ENCODE measurements at regions not wholly inside any gene's neighbourhood (a gene's known extent, or its start where the extent isn't known, plus 50 kb on each side); places are given as distances from the start of the nearest gene placed in this dataset.

GRCh38 chr17:13200671-13201070, 182.8 kb upstream of the ELAC2 start:
- Histone ChIP-seq H3K9me3 (ENCODE audit: insufficient read depth, low read depth, low read length) (0 out of 2 replicates have a peak, but pooled peaks cover 5% of the 10 kb centered on the region), H3K9ac (ENCODE audit: low read depth, low read length, poor library complexity, severe bottlenecking) (no peak overlapping the region), H3K36me3 (ENCODE audit: insufficient read depth, low read length) (no peaks in the 10 kb centered on the region), H3K4me1 (ENCODE audit: insufficient read depth, low read length, poor library complexity, severe bottlenecking) (no peaks in the 10 kb centered on the region), H3K9me2 (replicated peaks; ENCODE audit: low read depth, low read length) (no peaks in the 10 kb centered on the region), H3K4me2 (ENCODE audit: low read depth, low read length, poor library complexity, severe bottlenecking) (no peak overlapping the region), H2AFZ (ENCODE audit: low read length) (no peak overlapping the region), H4K20me1 (ENCODE audit: insufficient read depth, low read length, poor library complexity, severe bottlenecking) (no peaks in the 10 kb centered on the region), H3F3A (ENCODE audit: low read depth) (no peaks in the 10 kb centered on the region), H3K27me3 (ENCODE audit: insufficient read depth, low read length, poor library complexity, severe bottlenecking) (no peaks in the 10 kb centered on the region), H3K79me2 (ENCODE audit: insufficient read depth, low read length) (no peaks in the 10 kb centered on the region), H3K4me3 (ENCODE audit: low read length, poor library complexity, severe bottlenecking) (no peak overlapping the region)
- TF ChIP-seq CTCF (conservative IDR thresholded peaks at IDR 0.05; ENCODE audit: low read length) (no peak), EZH2phosphoT487 (IDR thresholded peaks at IDR 0.05; ENCODE audit: borderline replicate concordance) (no peak)

GRCh38 chr17:13199425-13199824, 181.6 kb upstream of the ELAC2 start:
- no peaks in the 10 kb centered on the region for H3F3A ChIP-seq (ENCODE audit: low read depth)
- TF ChIP-seq EZH2phosphoT487 (IDR thresholded peaks at IDR 0.05; ENCODE audit: borderline replicate concordance) (no peak), CTCF (conservative IDR thresholded peaks at IDR 0.05; ENCODE audit: low read length) (no peak)
- H3K36me3 ChIP-seq (ENCODE audit: insufficient read depth, low read length) = no peaks in the 10 kb centered on the region
- no peak overlapping the region for H3K4me2 ChIP-seq (ENCODE audit: low read depth, low read length, poor library complexity, severe bottlenecking)
- no peaks in the 10 kb centered on the region for H3K4me1 ChIP-seq (ENCODE audit: insufficient read depth, low read length, poor library complexity, severe bottlenecking)
- H2AFZ ChIP-seq (ENCODE audit: low read length) = no peak overlapping the region
- no peaks in the 10 kb centered on the region for H3K27me3 ChIP-seq (ENCODE audit: insufficient read depth, low read length, poor library complexity, severe bottlenecking)
- no peak overlapping the region for H3K9ac ChIP-seq (ENCODE audit: low read depth, low read length, poor library complexity, severe bottlenecking)
- H3K9me3 ChIP-seq (ENCODE audit: insufficient read depth, low read depth, low read length) = 0 out of 2 replicates have a peak, but pooled peaks cover 5% of the 10 kb centered on the region
- no peaks in the 10 kb centered on the region for H3K9me2 ChIP-seq (replicated peaks; ENCODE audit: low read depth, low read length)
- H3K4me3 ChIP-seq (ENCODE audit: low read length, poor library complexity, severe bottlenecking) = no peak overlapping the region
- H3K79me2 ChIP-seq (ENCODE audit: insufficient read depth, low read length) = no peaks in the 10 kb centered on the region
- no peaks in the 10 kb centered on the region for H4K20me1 ChIP-seq (ENCODE audit: insufficient read depth, low read length, poor library complexity, severe bottlenecking)

- no peak for TF ChIP-seq CTCF (conservative IDR thresholded peaks at IDR 0.05; ENCODE audit: low read length)
- no peaks in the 10 kb centered on the region for H3K4me1 ChIP-seq (ENCODE audit: insufficient read depth, low read length, poor library complexity, severe bottlenecking)
- no peaks in the 10 kb centered on the region for H3K36me3 ChIP-seq (ENCODE audit: insufficient read depth, low read length)
- 0 out of 2 replicates have a peak, but pooled peaks cover 5% of the 10 kb centered on the region for H3K9me3 ChIP-seq (ENCODE audit: insufficient read depth, low read depth, low read length)
- H3K4me2 ChIP-seq (ENCODE audit: low read depth, low read length, poor library complexity, severe bottlenecking) = no peak overlapping the region
- H2AFZ ChIP-seq (ENCODE audit: low read length) = no peak overlapping the region
- H3K27me3 ChIP-seq (ENCODE audit: insufficient read depth, low read length, poor library complexity, severe bottlenecking) = no peaks in the 10 kb centered on the region
- no peaks in the 10 kb centered on the region for H3K9me2 ChIP-seq (replicated peaks; ENCODE audit: low read depth, low read length)
- H3K9ac ChIP-seq (ENCODE audit: low read depth, low read length, poor library complexity, severe bottlenecking) = no peak overlapping the region
- no peaks in the 10 kb centered on the region for H3F3A ChIP-seq (ENCODE audit: low read depth)
- no peaks in the 10 kb centered on the region for H4K20me1 ChIP-seq (ENCODE audit: insufficient read depth, low read length, poor library complexity, severe bottlenecking)
- H3K79me2 ChIP-seq (ENCODE audit: insufficient read depth, low read length) = no peaks in the 10 kb centered on the region
- H3K4me3 ChIP-seq (ENCODE audit: low read length, poor library complexity, severe bottlenecking) = no peak overlapping the region
Measured at GRCh38 chr17:13197586-13197985, 179.8 kb upstream of the ELAC2 start.
